Adrenal gland (tissue), 9 donors: ENCODE measurements at regions not wholly inside any gene's neighbourhood (a gene's known extent, or its start where the extent isn't known, plus 50 kb on each side); places are given as distances from the start of the nearest gene placed in this dataset.

Experiments used
- DNase-seq, 7 donors: peaks; one replicate each; pipeline ENCODE4 v3.0.0-alpha.2; 2019 to 2020
- H3K27ac ChIP-seq, 5 donors: fragments of 200-600 bp; sonication (generic) in 4 of 5; 1 replicate in 3 of 5; 2 replicates in 2 of 5; pipeline versions ENCODE4 v1.5.1 to v1.8.0; 2016 to 2020; ENCODE audit warnings: mild to moderate bottlenecking in 1 of 5
- H3K27me3 ChIP-seq: fragments of 200-600 bp; 2 replicates; pipeline ENCODE4 v1.8.0; 2021
- H3K36me3 ChIP-seq, 2 donors: fragments of 200-600 bp; replicated peaks in 1 of 2; 1 replicate in 1 of 2; 2 replicates in 1 of 2; pipeline versions ENCODE4 v1.5.1 to v1.8.0; 2018 to 2022
- H3K4me1 ChIP-seq, 2 donors: fragments of 200-600 bp; replicated peaks in 1 of 2; 1 replicate in 1 of 2; 2 replicates in 1 of 2; pipeline versions ENCODE4 v1.5.1 to v1.8.0; 2018 to 2021
- H3K4me3 ChIP-seq, 4 donors: fragments of 200-600 bp; sonication (generic) in 3 of 4; one replicate each; pipeline ENCODE4 v1.5.1; 2016 to 2018
- H3K9me3 ChIP-seq, 3 donors: fragments of 200-600 bp; sonication (generic) in 1 of 3; replicated peaks in 1 of 3; 1 replicate in 2 of 3; 2 replicates in 1 of 3; pipeline versions ENCODE4 v1.5.1 to v1.8.0; 2016 to 2021
- POLR2A ChIP-seq, 2 donors: fragments of 450-650 bp; IDR thresholded peaks; one replicate each; pipeline ENCODE4 v1.6.1; 2017; ENCODE audit warnings: antibody characterized with exemption in 2 of 2, mild to moderate bottlenecking in 2 of 2, moderate library complexity in 1 of 2
- WGBS, 4 donors: extraction: QIAGEN DNeasy Blood & Tissue Kit in 2 of 4; methylation state at CpG; one replicate each; pipeline versions ENCODE4 v1.1.5 to v1.1.7; 2013 to 2017; 5-methylcytosine and 5-hydroxymethylcytosine counted together
- intact Hi-C, 2 donors: fragments of 100-400 bp; cut with DNase I; formaldehyde crosslinking; loops; one replicate each; pipeline versions ENCODE4 v1.14.1 to v1.15.0; 2022 to 2023
- TF ChIP-seq, protein P1 (sequence below), 6 experiments: fragments of 450-650 bp in 4 of 6; fragments of 200-600 bp in 2 of 6; sonication (generic) in 1 of 6; IDR thresholded peaks; 1 replicate in 5 of 6; 2 replicates in 1 of 6; pipeline versions ENCODE4 v1.5.1 to v1.8.0; 2016 to 2021; ENCODE audit warnings: antibody characterized with exemption in 6 of 6, mild to moderate bottlenecking in 2 of 6, moderate library complexity in 1 of 6
- donor health status: healthy with polysubstance abuse.
- donor health status: Bipolar disorder and iron deficiency.
- donor health status: DM: yes; HTN: yes; CAD: no.
- donor health status: DM: no; HTN: no; CAD: no.
- donor health status: DM: no; HTN: no; CAD: no.

GRCh38 chr13:68319384-68319783 lies 1089.2 kb upstream of the PCDH9 start:
- Histone ChIP-seq H3K36me3 (no peaks in the 10 kb centered on the region), H3K27ac (no peak overlapping the region), H3K27me3 (no peaks in the 10 kb centered on the region), H3K4me1 (no peaks in the 10 kb centered on the region), H3K9me3 (no peaks in the 10 kb centered on the region), H3K4me3 (no peak overlapping the region)
- 77 to 86% (median 81%) methylated on average over 2 of the region's 2 CpGs for WGBS, 4 donors
- DNase-seq, result no peak
- intact Hi-C loops, result no loop called here
- TF ChIP-seq, protein P1, sequence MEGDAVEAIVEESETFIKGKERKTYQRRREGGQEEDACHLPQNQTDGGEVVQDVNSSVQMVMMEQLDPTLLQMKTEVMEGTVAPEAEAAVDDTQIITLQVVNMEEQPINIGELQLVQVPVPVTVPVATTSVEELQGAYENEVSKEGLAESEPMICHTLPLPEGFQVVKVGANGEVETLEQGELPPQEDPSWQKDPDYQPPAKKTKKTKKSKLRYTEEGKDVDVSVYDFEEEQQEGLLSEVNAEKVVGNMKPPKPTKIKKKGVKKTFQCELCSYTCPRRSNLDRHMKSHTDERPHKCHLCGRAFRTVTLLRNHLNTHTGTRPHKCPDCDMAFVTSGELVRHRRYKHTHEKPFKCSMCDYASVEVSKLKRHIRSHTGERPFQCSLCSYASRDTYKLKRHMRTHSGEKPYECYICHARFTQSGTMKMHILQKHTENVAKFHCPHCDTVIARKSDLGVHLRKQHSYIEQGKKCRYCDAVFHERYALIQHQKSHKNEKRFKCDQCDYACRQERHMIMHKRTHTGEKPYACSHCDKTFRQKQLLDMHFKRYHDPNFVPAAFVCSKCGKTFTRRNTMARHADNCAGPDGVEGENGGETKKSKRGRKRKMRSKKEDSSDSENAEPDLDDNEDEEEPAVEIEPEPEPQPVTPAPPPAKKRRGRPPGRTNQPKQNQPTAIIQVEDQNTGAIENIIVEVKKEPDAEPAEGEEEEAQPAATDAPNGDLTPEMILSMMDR (IDR thresholded peaks at IDR 0.05), result no peak
- TF ChIP-seq POLR2A (IDR thresholded peaks at IDR 0.05), result no peak

- no peak overlapping the region for H3K4me3 ChIP-seq
- no peaks in the 10 kb centered on the region for H3K27me3 ChIP-seq
- H3K4me1 ChIP-seq, result no peaks in the 10 kb centered on the region
- peak in 1 of 7 donors; percentile 7 for DNase-seq
- no peaks in the 10 kb centered on the region for H3K9me3 ChIP-seq
- H3K27ac ChIP-seq, result no peak overlapping the region
- no peaks in the 10 kb centered on the region for H3K36me3 ChIP-seq
- intact Hi-C loops, result loop anchor here in 1 of 2 donors (5.0 to 10.0 kb wide), 2 partner anchors 623 to 1220 kb away; no protein-coding TSS in a partner anchor
- WGBS, 4 donors, result 3 to 24% (median 13%) methylated on average over 1 of the region's 1 CpG
- no peak for TF ChIP-seq POLR2A (IDR thresholded peaks at IDR 0.05)
- TF ChIP-seq, protein P1 (IDR thresholded peaks at IDR 0.05), result peak; percentile 44 to 63 (median 52)
Measured at GRCh38 chr13:68304286-68304893, 1074.3 kb upstream of the PCDH9 start.

DNA sequence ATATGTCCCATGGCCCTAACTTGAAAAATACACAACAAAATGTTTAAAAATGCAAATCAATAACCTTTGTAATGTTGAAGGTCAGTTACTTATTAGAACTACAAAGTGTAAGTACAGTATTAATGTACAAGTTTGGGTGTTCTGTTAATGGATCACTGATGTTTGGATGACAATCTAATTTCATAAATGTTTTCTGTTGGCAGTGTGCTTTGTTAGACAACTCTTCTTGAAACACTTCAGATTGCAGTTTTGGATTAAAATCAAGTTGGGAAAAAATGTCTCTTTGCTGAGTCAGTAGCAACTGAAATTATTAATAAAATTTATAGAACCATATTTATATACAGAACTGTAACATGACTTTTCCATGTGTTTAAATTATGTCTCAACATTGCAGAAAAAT lies 1063.5 kb upstream of the PCDH9 start:
- Histone ChIP-seq H3K36me3 (no peaks in the 10 kb centered on the region), H3K9me3 (no peaks in the 10 kb centered on the region), H3K27me3 (no peaks in the 10 kb centered on the region), H3K4me1 (no peaks in the 10 kb centered on the region), H3K27ac (no peak overlapping the region), H3K4me3 (no peak overlapping the region)
- TF ChIP-seq, protein P1 (IDR thresholded peaks at IDR 0.05), result no peak
- TF ChIP-seq POLR2A (IDR thresholded peaks at IDR 0.05), result no peak
- DNase-seq, result no peak
- intact Hi-C loops, result no loop called here

GRCh38 chr13:68292601-68293000 lies 1062.5 kb upstream of the PCDH9 start:
- intact Hi-C loops, result no loop called here
- no peak overlapping the region for H3K4me3 ChIP-seq
- no peak for DNase-seq
- H3K27ac ChIP-seq, result no peak overlapping the region
- H3K36me3 ChIP-seq, result no peaks in the 10 kb centered on the region
- no peak for TF ChIP-seq POLR2A (IDR thresholded peaks at IDR 0.05)
- TF ChIP-seq, protein P1 (IDR thresholded peaks at IDR 0.05), result no peak
- H3K9me3 ChIP-seq, result no peaks in the 10 kb centered on the region
- no peaks in the 10 kb centered on the region for H3K27me3 ChIP-seq
- WGBS, 4 donors, result 48 to 70% (median 62%) methylated on average over 2 of the region's 2 CpGs
- no peaks in the 10 kb centered on the region for H3K4me1 ChIP-seq
